Inferior parietal cortex (tissue), 1 donor: ENCODE measurements at regions not wholly inside any gene's neighbourhood (a gene's known extent, or its start where the extent isn't known, plus 50 kb on each side); places are given as distances from the start of the nearest gene placed in this dataset.
A peak's percentile ranks its signal among the peaks of the same experiment; 100 is the strongest.
"Not testable (repeated sequence)": the region's sequence is repeated elsewhere in the genome, so short reads cannot be mapped to it uniquely, and the experiment has no call there.

Experiments used
- DNase-seq: peaks from one replicate; pipeline ENCODE4 v3.0.0-alpha.2; 2016; ENCODE audit errors: extremely low spot score

GRCh38 chr1:88293691-88294190 is 390.3 kb upstream of the PKN2 start:
- no peak for DNase-seq

GRCh38 chr1:88296227-88296626 is 387.8 kb upstream of the PKN2 start:
- DNase-seq, result no peak

GRCh38 chr1:88296642-88297041 is 387.4 kb upstream of the PKN2 start:
- no peak for DNase-seq

- no peak for DNase-seq
Measured at GRCh38 chr1:88298506-88298905, 385.6 kb upstream of the PKN2 start.

GRCh38 chr1:88300752-88301263 is 383.3 kb upstream of the PKN2 start:
- DNase-seq, result peak; percentile 42

- DNase-seq, result peak; percentile 63
Measured at GRCh38 chr1:88302843-88303486, 381.1 kb upstream of the PKN2 start.

- no peak for DNase-seq
Measured at GRCh38 chr1:88311265-88311664, 372.8 kb upstream of the PKN2 start.

- DNase-seq, result no peak
Measured at GRCh38 chr1:88311907-88312306, 372.2 kb upstream of the PKN2 start.

- DNase-seq, result no peak
Measured at GRCh38 chr1:88317396-88317795, 366.7 kb upstream of the PKN2 start.

GRCh38 chr1:88318740-88319139 is 365.3 kb upstream of the PKN2 start:
- no peak for DNase-seq

- no peak for DNase-seq
Measured at GRCh38 chr1:88320291-88320690, 363.8 kb upstream of the PKN2 start.

GRCh38 chr1:88321706-88322105 is 362.4 kb upstream of the PKN2 start:
- DNase-seq, result no peak

GRCh38 chr1:88324899-88325298 is 359.2 kb upstream of the PKN2 start:
- DNase-seq, result no peak

- peak; percentile 54 for DNase-seq
Measured at GRCh38 chr1:88327391-88328267, 356.4 kb upstream of the PKN2 start.

GRCh38 chr1:88330201-88330600 is 353.9 kb upstream of the PKN2 start:
- no peak for DNase-seq

- no peak for DNase-seq
Measured at GRCh38 chr1:88333086-88333695, 350.9 kb upstream of the PKN2 start.

GRCh38 chr1:88341447-88341846 is 342.6 kb upstream of the PKN2 start:
- DNase-seq, result no peak

- DNase-seq, result not testable (repeated sequence)
Measured at GRCh38 chr1:88342081-88342480, 342.0 kb upstream of the PKN2 start.

- DNase-seq, result no peak
Measured at GRCh38 chr1:88350648-88351047, 333.4 kb upstream of the PKN2 start.

GRCh38 chr1:88351960-88352359 is 332.1 kb upstream of the PKN2 start:
- DNase-seq, result no peak

GRCh38 chr1:88354256-88354655 is 329.8 kb upstream of the PKN2 start:
- DNase-seq, result no peak

GRCh38 chr1:88357729-88358128 is 326.3 kb upstream of the PKN2 start:
- DNase-seq, result no peak
